Cardiac muscle cell (in vitro differentiated cells and primary cell): ENCODE measurements at regions not wholly inside any gene's neighbourhood (a gene's known extent, or its start where the extent isn't known, plus 50 kb on each side); places are given as distances from the start of the nearest gene placed in this dataset.

ENCODE experiments used
- DNase-seq, 2 donors: peaks; one replicate each; pipeline versions ENCODE4 v3.0.0 to v3.0.0-alpha.2; 2010 to 2017; ENCODE audit warnings: low read depth in 1 of 2, low spot score in 1 of 2
- H3K27ac ChIP-seq: fragments of 200-600 bp; sonication (generic); 2 replicates; pipeline ENCODE4 v1.5.1; 2016
- H3K27me3 ChIP-seq: fragments of 200-600 bp; sonication (generic); 2 replicates; pipeline ENCODE4 v1.6.0; 2016; ENCODE audit warnings: control low read depth
- H3K36me3 ChIP-seq: fragments of 200-600 bp; sonication (generic); 2 replicates; pipeline ENCODE4 v1.5.1; 2016; ENCODE audit warnings: control low read depth
- H3K4me1 ChIP-seq: fragments of 200-600 bp; sonication (generic); 2 replicates; pipeline ENCODE4 v1.8.1; 2017; ENCODE audit warnings: low read depth, mild to moderate bottlenecking, mixed run types
- H3K4me3 ChIP-seq: fragments of 200-600 bp; sonication (generic); 2 replicates; pipeline ENCODE4 v1.5.1; 2016; ENCODE audit warnings: mild to moderate bottlenecking
- H3K9me3 ChIP-seq: fragments of 200-600 bp; sonication (generic); 2 replicates; pipeline ENCODE4 v1.5.1; 2017; ENCODE audit warnings: low read depth, mild to moderate bottlenecking, control low read depth
- TF ChIP-seq, protein P1 (sequence below): IDR thresholded peaks from 2 replicates; pipeline ENCODE4 v1.5.1; 2012; ENCODE audit warnings: low read depth, mild to moderate bottlenecking, low read length

DNA sequence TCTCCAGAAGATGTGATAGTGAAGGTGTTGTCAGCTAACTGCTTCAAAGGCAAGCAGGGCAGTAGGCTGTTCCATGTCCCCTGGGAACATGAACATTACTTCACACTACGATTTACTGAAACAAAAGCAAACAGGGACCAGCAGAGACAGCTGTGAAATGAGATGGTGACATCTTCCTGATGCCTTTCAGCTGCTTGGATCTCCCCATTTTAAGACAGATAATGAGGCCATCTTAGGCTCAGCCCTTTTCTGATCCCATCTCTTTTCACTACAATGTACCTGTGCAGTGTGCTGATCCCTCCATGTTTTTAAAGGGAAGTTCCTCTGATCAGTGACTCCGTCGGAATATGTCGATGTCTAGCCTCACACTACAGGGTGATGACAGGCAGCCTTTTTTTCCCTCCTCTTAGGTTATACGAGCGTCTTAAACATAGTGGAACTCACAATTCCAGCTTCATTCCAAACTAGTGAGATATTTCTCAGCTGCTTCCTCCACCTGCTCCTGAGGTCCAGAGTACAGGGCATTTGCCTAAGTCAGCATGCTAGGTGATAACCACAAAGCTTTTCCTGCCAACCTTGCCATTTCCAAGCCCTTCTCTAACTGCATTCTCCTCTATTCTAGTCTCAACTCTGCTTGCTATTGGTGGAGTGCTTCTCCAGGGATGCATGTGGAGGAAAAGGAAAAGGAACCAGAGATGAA is 87.6 kb upstream of the EGLN3 start:
- Histone ChIP-seq H3K4me3 (no peak overlapping the region), H3K27me3 (no peaks in the 10 kb centered on the region), H3K4me1 (peaks cover 9% of the 10 kb centered on the region), H3K36me3 (no peaks in the 10 kb centered on the region), H3K27ac (no peak overlapping the region), H3K9me3 (no peaks in the 10 kb centered on the region)
- TF ChIP-seq, protein P1, sequence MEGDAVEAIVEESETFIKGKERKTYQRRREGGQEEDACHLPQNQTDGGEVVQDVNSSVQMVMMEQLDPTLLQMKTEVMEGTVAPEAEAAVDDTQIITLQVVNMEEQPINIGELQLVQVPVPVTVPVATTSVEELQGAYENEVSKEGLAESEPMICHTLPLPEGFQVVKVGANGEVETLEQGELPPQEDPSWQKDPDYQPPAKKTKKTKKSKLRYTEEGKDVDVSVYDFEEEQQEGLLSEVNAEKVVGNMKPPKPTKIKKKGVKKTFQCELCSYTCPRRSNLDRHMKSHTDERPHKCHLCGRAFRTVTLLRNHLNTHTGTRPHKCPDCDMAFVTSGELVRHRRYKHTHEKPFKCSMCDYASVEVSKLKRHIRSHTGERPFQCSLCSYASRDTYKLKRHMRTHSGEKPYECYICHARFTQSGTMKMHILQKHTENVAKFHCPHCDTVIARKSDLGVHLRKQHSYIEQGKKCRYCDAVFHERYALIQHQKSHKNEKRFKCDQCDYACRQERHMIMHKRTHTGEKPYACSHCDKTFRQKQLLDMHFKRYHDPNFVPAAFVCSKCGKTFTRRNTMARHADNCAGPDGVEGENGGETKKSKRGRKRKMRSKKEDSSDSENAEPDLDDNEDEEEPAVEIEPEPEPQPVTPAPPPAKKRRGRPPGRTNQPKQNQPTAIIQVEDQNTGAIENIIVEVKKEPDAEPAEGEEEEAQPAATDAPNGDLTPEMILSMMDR, result no peak
- no peak for DNase-seq

GRCh38 chr14:34036319-34036766 is 85.5 kb upstream of the EGLN3 start:
- Histone ChIP-seq H3K27ac (no peak overlapping the region), H3K36me3 (no peaks in the 10 kb centered on the region), H3K9me3 (no peaks in the 10 kb centered on the region), H3K27me3 (no peaks in the 10 kb centered on the region), H3K4me3 (no peak overlapping the region), H3K4me1 (peaks cover 13% of the 10 kb centered on the region)
- TF ChIP-seq, protein P1, result no peak
- DNase-seq, result peak in 1 of 2 donors; percentile 67

DNA sequence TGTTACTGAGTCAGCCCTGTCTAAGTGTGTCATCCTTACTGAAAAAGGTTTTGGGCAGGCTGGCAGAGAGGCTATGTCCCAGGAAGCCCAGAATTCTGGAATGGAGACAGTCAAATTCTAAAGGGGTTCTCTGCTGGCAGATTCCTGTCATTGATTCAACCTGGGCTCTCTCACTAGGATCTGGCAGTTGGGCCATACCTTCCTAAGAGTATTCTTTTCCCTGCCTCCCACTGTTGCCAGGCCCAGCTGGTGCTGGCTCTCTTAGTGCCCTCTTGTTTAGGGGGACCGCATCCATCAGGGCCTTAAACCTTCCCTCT is 85.0 kb upstream of the EGLN3 start:
- TF ChIP-seq, protein P1, result no peak
- no peaks in the 10 kb centered on the region for H3K27me3 ChIP-seq
- H3K36me3 ChIP-seq, result no peaks in the 10 kb centered on the region
- DNase-seq, result no peak
- no peak overlapping the region for H3K4me3 ChIP-seq
- H3K4me1 ChIP-seq, result peaks cover 17% of the 10 kb centered on the region
- H3K27ac ChIP-seq, result no peak overlapping the region
- no peaks in the 10 kb centered on the region for H3K9me3 ChIP-seq

GRCh38 chr14:34035177-34035933 is 84.5 kb upstream of the EGLN3 start:
- TF ChIP-seq, protein P1, result no peak
- H3K9me3 ChIP-seq, result no peaks in the 10 kb centered on the region
- no peaks in the 10 kb centered on the region for H3K27me3 ChIP-seq
- peaks cover 17% of the 10 kb centered on the region for H3K4me1 ChIP-seq
- DNase-seq, result no peak
- no peaks in the 10 kb centered on the region for H3K36me3 ChIP-seq
- no peak overlapping the region for H3K27ac ChIP-seq
- no peak overlapping the region for H3K4me3 ChIP-seq

DNA sequence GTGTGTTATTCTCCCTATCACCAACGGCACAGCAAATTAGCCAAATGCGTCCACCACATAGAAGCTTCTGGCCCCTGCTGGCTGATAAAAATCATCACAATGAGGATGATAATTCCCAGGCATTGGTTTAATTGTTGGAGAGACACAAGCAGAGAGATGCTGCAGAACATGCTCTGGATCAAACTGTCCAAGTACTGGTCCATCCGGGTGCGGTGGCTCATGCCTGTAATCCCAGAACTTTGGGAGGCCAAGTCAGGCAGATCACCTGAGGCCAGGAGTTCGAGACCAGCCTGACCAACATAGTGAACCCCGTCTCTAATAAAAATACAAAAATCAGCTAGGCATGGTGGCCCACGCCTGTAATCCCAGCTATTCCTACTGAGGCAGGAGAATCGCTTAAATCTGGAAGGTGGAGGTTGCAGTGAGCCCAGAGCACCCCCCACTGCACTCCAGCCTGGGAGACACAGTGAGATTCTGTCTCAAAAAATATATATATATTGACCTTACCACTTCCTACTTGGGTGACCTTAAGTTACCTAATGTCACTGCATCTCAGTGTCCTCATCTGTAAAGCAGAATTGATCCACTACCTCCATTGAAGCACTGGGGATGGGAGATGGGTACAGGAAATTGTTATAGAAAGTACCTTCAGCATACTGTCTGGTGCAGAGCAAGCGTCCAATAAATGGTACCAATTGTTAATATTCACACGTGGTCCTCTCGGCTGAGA is 83.7 kb upstream of the EGLN3 start:
- no peaks in the 10 kb centered on the region for H3K9me3 ChIP-seq
- no peaks in the 10 kb centered on the region for H3K36me3 ChIP-seq
- no peak for DNase-seq
- H3K27me3 ChIP-seq, result no peaks in the 10 kb centered on the region
- peaks cover 19% of the 10 kb centered on the region for H3K4me1 ChIP-seq
- TF ChIP-seq, protein P1, result no peak
- no peak overlapping the region for H3K4me3 ChIP-seq
- H3K27ac ChIP-seq, result no peak overlapping the region
